HL-60 (cell line): ENCODE measurements at regions not wholly inside any gene's neighbourhood (a gene's known extent, or its start where the extent isn't known, plus 50 kb on each side); places are given as distances from the start of the nearest gene placed in this dataset.

Experiments used
- DNase-seq, 2 experiments: peaks; one replicate each; pipeline ENCODE4 v3.0.0-alpha.2; 2010 to 2020; ENCODE audit warnings: low read depth in 1 of 2, low spot score in 1 of 2
- H3K27ac ChIP-seq: fragments of 250-450 bp; sonication (Bioruptor Pico); replicated peaks from 2 replicates; pipeline ENCODE4 v1.5.1; 2020; ENCODE audit warnings: mild to moderate bottlenecking, moderate library complexity
- H3K27me3 ChIP-seq: fragments of 250-450 bp; sonication (Bioruptor Pico); 2 replicates; pipeline ENCODE4 v1.5.1; 2021; ENCODE audit warnings: mild to moderate bottlenecking, moderate library complexity; ENCODE audit not compliant: insufficient read depth, poor library complexity, severe bottlenecking
- H3K4me3 ChIP-seq: replicated peaks from 2 replicates; pipeline ENCODE4 v1.5.1; 2011; ENCODE audit warnings: mild to moderate bottlenecking, control low read depth, low read length; ENCODE audit not compliant: insufficient read depth
- CTCF ChIP-seq: IDR thresholded peaks from one replicate; pipeline ENCODE4 v1.5.1; 2011; ENCODE audit warnings: low read length, control low read depth, inconsistent platforms; ENCODE audit not compliant: insufficient read depth
- GABPA ChIP-seq: IDR thresholded peaks from 2 replicates; pipeline ENCODE4 v1.6.1; 2012; ENCODE audit warnings: low read depth
- POLR2AphosphoS5 ChIP-seq: IDR thresholded peaks from 2 replicates; pipeline ENCODE4 v1.6.1; 2012; ENCODE audit warnings: low read depth
- REST ChIP-seq: IDR thresholded peaks from 2 replicates; pipeline ENCODE4 v1.6.1; 2012; ENCODE audit warnings: low read depth; ENCODE audit not compliant: insufficient replicate concordance
- SPI1 ChIP-seq: IDR thresholded peaks from 2 replicates; pipeline ENCODE4 v1.6.1; 2012; ENCODE audit warnings: low read depth, mild to moderate bottlenecking, borderline replicate concordance

GRCh38 chr4:4789462-4789861 is 70.0 kb upstream of the MSX1 start:
- H3K27me3 ChIP-seq: no peaks in the 10 kb centered on the region
- TF ChIP-seq GABPA: no peak
- TF ChIP-seq SPI1: peak; percentile 71; the same call in 1 of the 2 replicates
- no peak overlapping the region for H3K27ac ChIP-seq
- peak; percentile 16 to 39 for DNase-seq
- no peak overlapping the region for H3K4me3 ChIP-seq

GRCh38 chr4:4788573-4788972 is 70.9 kb upstream of the MSX1 start:
- no peak overlapping the region for H3K4me3 ChIP-seq
- no peak for TF ChIP-seq REST
- TF ChIP-seq POLR2AphosphoS5: no peak
- TF ChIP-seq GABPA: no peak
- TF ChIP-seq CTCF: no peak
- no peak for TF ChIP-seq SPI1
- DNase-seq: no peak
- no peak overlapping the region for H3K27ac ChIP-seq
- H3K27me3 ChIP-seq: no peaks in the 10 kb centered on the region

- peak; percentile 87 for TF ChIP-seq SPI1
- no peak for TF ChIP-seq POLR2AphosphoS5
- DNase-seq: peak; percentile 38 to 69
- no peak overlapping the region for H3K27ac ChIP-seq
- no peak overlapping the region for H3K4me3 ChIP-seq
- H3K27me3 ChIP-seq: no peaks in the 10 kb centered on the region
These were observed 72.0 kb upstream of the MSX1 start for GRCh38 chr4:4787421-4787820.

- DNase-seq: no peak
- Histone ChIP-seq H3K27ac (no peak overlapping the region), H3K27me3 (no peaks in the 10 kb centered on the region), H3K4me3 (no peak overlapping the region)
- TF ChIP-seq REST: no peak
- no peak for TF ChIP-seq CTCF
- TF ChIP-seq POLR2AphosphoS5: no peak
- no peak for TF ChIP-seq GABPA
- TF ChIP-seq SPI1: no peak
These were observed 75.1 kb upstream of the MSX1 start for GRCh38 chr4:4784379-4784778.

- no peak for DNase-seq
- TF ChIP-seq REST: no peak
- no peak for TF ChIP-seq GABPA
- TF ChIP-seq SPI1: no peak
- no peak for TF ChIP-seq CTCF
- no peak for TF ChIP-seq POLR2AphosphoS5
- Histone ChIP-seq H3K27ac (no peak overlapping the region), H3K27me3 (no peaks in the 10 kb centered on the region), H3K4me3 (no peak overlapping the region)
These were observed 75.6 kb upstream of the MSX1 start for GRCh38 chr4:4783847-4784246.
